Activated naive CD4-positive, alpha-beta T cell treated with anti-CD3 and anti-CD28 coated beads, Interleukin-2, amount 10 ng/mL, durations not matched to agents 7 days and 5 days (primary cell): ENCODE measurements at regions not wholly inside any gene's neighbourhood (a gene's known extent, or its start where the extent isn't known, plus 50 kb on each side); places are given as distances from the start of the nearest gene placed in this dataset.

Experiments used
- CTCF ChIA-PET: fragments of 350-600 bp; sonication (Branson Sonifier 250); formaldehyde crosslinking; loops from one replicate; lab custom pipeline; 2021; ENCODE audit warnings: antibody characterized with exemption; lab: Charles Lee
- DNase-seq: peaks from one replicate; pipeline ENCODE4 v3.0.0-alpha.2; 2020
- H3K27ac Mint-ChIP-seq: one replicate; pipeline ENCODE4 v1.8.0; 2021; ENCODE audit warnings: mild to moderate bottlenecking, moderate library complexity, mixed read lengths
- H3K27me3 Mint-ChIP-seq: one replicate; pipeline ENCODE4 v1.8.0; 2021; ENCODE audit warnings: mild to moderate bottlenecking, mixed read lengths
- H3K36me3 Mint-ChIP-seq: one replicate; pipeline ENCODE4 v1.8.0; 2021; ENCODE audit warnings: mixed read lengths
- H3K4me1 Mint-ChIP-seq: one replicate; pipeline ENCODE4 v1.8.0; 2021; ENCODE audit warnings: mixed read lengths
- H3K4me3 Mint-ChIP-seq: one replicate; pipeline ENCODE4 v1.8.0; 2021; ENCODE audit warnings: mild to moderate bottlenecking, moderate library complexity, mixed read lengths
- H3K9me3 Mint-ChIP-seq: one replicate; pipeline ENCODE4 v1.8.0; 2021; ENCODE audit warnings: mixed read lengths

GRCh38 chr1:188314557-188315137 lies 1485.9 kb downstream of the PLA2G4A start:
- H3K4me3 Mint-ChIP-seq = no peak overlapping the region
- CTCF ChIA-PET = no interaction called here
- H3K9me3 Mint-ChIP-seq = peaks cover 2% of the 10 kb centered on the region
- H3K4me1 Mint-ChIP-seq = no peaks in the 10 kb centered on the region
- no peak for DNase-seq
- no peaks in the 10 kb centered on the region for H3K27me3 Mint-ChIP-seq
- H3K27ac Mint-ChIP-seq = no peak overlapping the region
- H3K36me3 Mint-ChIP-seq = no peaks in the 10 kb centered on the region

- H3K4me3 Mint-ChIP-seq = no peak overlapping the region
These were observed 1489.1 kb downstream of the PLA2G4A start for GRCh38 chr1:188317894-188318293.

GRCh38 chr1:188325211-188325610 lies 1496.5 kb downstream of the PLA2G4A start:
- Mint-ChIP-seq H3K27me3 (no peaks in the 10 kb centered on the region), H3K27ac (no peak overlapping the region), H3K36me3 (no peaks in the 10 kb centered on the region), H3K9me3 (peaks cover 2% of the 10 kb centered on the region), H3K4me1 (no peaks in the 10 kb centered on the region), H3K4me3 (no peak overlapping the region)
- no peak for DNase-seq
- CTCF ChIA-PET = no interaction called here

More at GRCh38 chr1:188317894-188318293, 1489.1 kb downstream of the PLA2G4A start:
- Mint-ChIP-seq H3K27me3 (no peaks in the 10 kb centered on the region), H3K4me1 (no peaks in the 10 kb centered on the region), H3K9me3 (peaks cover 2% of the 10 kb centered on the region), H3K27ac (no peak overlapping the region), H3K36me3 (no peaks in the 10 kb centered on the region)
- CTCF ChIA-PET = no interaction called here
- no peak for DNase-seq

- H3K4me1 Mint-ChIP-seq = no peaks in the 10 kb centered on the region
- H3K4me3 Mint-ChIP-seq = no peak overlapping the region
- H3K27me3 Mint-ChIP-seq = no peaks in the 10 kb centered on the region
- peaks cover 3% of the 10 kb centered on the region for H3K9me3 Mint-ChIP-seq
- H3K27ac Mint-ChIP-seq = no peak overlapping the region
- no peaks in the 10 kb centered on the region for H3K36me3 Mint-ChIP-seq
- no peak for DNase-seq
- CTCF ChIA-PET = no interaction called here
These were observed 1515.2 kb downstream of the PLA2G4A start for GRCh38 chr1:188343914-188344313.

GRCh38 chr1:188350104-188350503 lies 1521.4 kb downstream of the PLA2G4A start:
- peaks cover 3% of the 10 kb centered on the region for H3K9me3 Mint-ChIP-seq
- CTCF ChIA-PET = no interaction called here
- no peak for DNase-seq
- H3K27ac Mint-ChIP-seq = no peak overlapping the region
- H3K4me1 Mint-ChIP-seq = no peaks in the 10 kb centered on the region
- no peak overlapping the region for H3K4me3 Mint-ChIP-seq
- no peaks in the 10 kb centered on the region for H3K27me3 Mint-ChIP-seq
- no peaks in the 10 kb centered on the region for H3K36me3 Mint-ChIP-seq

GRCh38 chr1:188355082-188355481 lies 1526.3 kb downstream of the PLA2G4A start:
- peaks cover 2% of the 10 kb centered on the region for H3K9me3 Mint-ChIP-seq
- H3K36me3 Mint-ChIP-seq = no peaks in the 10 kb centered on the region

GRCh38 chr1:188355847-188356246 lies 1527.1 kb downstream of the PLA2G4A start:
- no peaks in the 10 kb centered on the region for H3K27me3 Mint-ChIP-seq
- no peak overlapping the region for H3K27ac Mint-ChIP-seq
- peaks cover 2% of the 10 kb centered on the region for H3K9me3 Mint-ChIP-seq
- H3K4me3 Mint-ChIP-seq = no peak overlapping the region
- no peak for DNase-seq
- no peaks in the 10 kb centered on the region for H3K4me1 Mint-ChIP-seq
- CTCF ChIA-PET = no interaction called here
- H3K36me3 Mint-ChIP-seq = no peaks in the 10 kb centered on the region

More at GRCh38 chr1:188355082-188355481, 1526.3 kb downstream of the PLA2G4A start:
- CTCF ChIA-PET = no interaction called here
- Mint-ChIP-seq H3K27ac (no peak overlapping the region), H3K4me1 (no peaks in the 10 kb centered on the region), H3K4me3 (no peak overlapping the region), H3K27me3 (no peaks in the 10 kb centered on the region)
- DNase-seq = no peak

GRCh38 chr1:188359315-188359714 lies 1530.6 kb downstream of the PLA2G4A start:
- H3K27me3 Mint-ChIP-seq = no peaks in the 10 kb centered on the region
- H3K27ac Mint-ChIP-seq = no peak overlapping the region
- H3K9me3 Mint-ChIP-seq = peaks cover 3% of the 10 kb centered on the region
- no peak overlapping the region for H3K4me3 Mint-ChIP-seq
- DNase-seq = no peak
- H3K4me1 Mint-ChIP-seq = no peaks in the 10 kb centered on the region
- CTCF ChIA-PET = no interaction called here
- no peaks in the 10 kb centered on the region for H3K36me3 Mint-ChIP-seq

- Mint-ChIP-seq H3K9me3 (peaks cover 3% of the 10 kb centered on the region), H3K4me1 (no peaks in the 10 kb centered on the region), H3K27ac (no peak overlapping the region), H3K4me3 (no peak overlapping the region), H3K36me3 (no peaks in the 10 kb centered on the region), H3K27me3 (no peaks in the 10 kb centered on the region)
- CTCF ChIA-PET = interaction anchor here (0.6 kb wide), 1 partner anchor 1578 kb away, joined by 4 read pairs; no protein-coding TSS in a partner anchor
- no peak for DNase-seq
These were observed 1535.2 kb downstream of the PLA2G4A start for GRCh38 chr1:188363943-188364342.

GRCh38 chr1:188364927-188365449 lies 1536.2 kb downstream of the PLA2G4A start:
- Mint-ChIP-seq H3K27ac (peak overlapping the region; percentile 24), H3K9me3 (peaks cover 1% of the 10 kb centered on the region), H3K36me3 (no peaks in the 10 kb centered on the region), H3K4me1 (no peaks in the 10 kb centered on the region), H3K27me3 (no peaks in the 10 kb centered on the region), H3K4me3 (no peak overlapping the region)
- no peak for DNase-seq
- CTCF ChIA-PET = no interaction called here

- H3K4me1 Mint-ChIP-seq = no peaks in the 10 kb centered on the region
- no peak overlapping the region for H3K4me3 Mint-ChIP-seq
- CTCF ChIA-PET = no interaction called here
These were observed 1537.1 kb downstream of the PLA2G4A start for GRCh38 chr1:188365874-188366273.

GRCh38 chr1:188367661-188368060 lies 1538.9 kb downstream of the PLA2G4A start:
- no peaks in the 10 kb centered on the region for H3K27me3 Mint-ChIP-seq
- H3K27ac Mint-ChIP-seq = no peak overlapping the region
- CTCF ChIA-PET = no interaction called here
- H3K36me3 Mint-ChIP-seq = no peaks in the 10 kb centered on the region
- no peak for DNase-seq
- H3K9me3 Mint-ChIP-seq = peaks cover 3% of the 10 kb centered on the region
- no peak overlapping the region for H3K4me3 Mint-ChIP-seq
- no peaks in the 10 kb centered on the region for H3K4me1 Mint-ChIP-seq

More at GRCh38 chr1:188365874-188366273, 1537.1 kb downstream of the PLA2G4A start:
- no peak for DNase-seq
- Mint-ChIP-seq H3K36me3 (no peaks in the 10 kb centered on the region), H3K27me3 (no peaks in the 10 kb centered on the region), H3K27ac (no peak overlapping the region), H3K9me3 (peaks cover 1% of the 10 kb centered on the region)

GRCh38 chr1:188371295-188371806 lies 1542.6 kb downstream of the PLA2G4A start:
- no peak for DNase-seq
- Mint-ChIP-seq H3K27me3 (no peaks in the 10 kb centered on the region), H3K4me3 (no peak overlapping the region), H3K4me1 (no peaks in the 10 kb centered on the region), H3K36me3 (no peaks in the 10 kb centered on the region), H3K9me3 (peaks cover 5% of the 10 kb centered on the region), H3K27ac (no peak overlapping the region)
- CTCF ChIA-PET = no interaction called here

GRCh38 chr1:188372821-188373220 lies 1544.1 kb downstream of the PLA2G4A start:
- no peaks in the 10 kb centered on the region for H3K4me1 Mint-ChIP-seq
- H3K9me3 Mint-ChIP-seq = peaks cover 5% of the 10 kb centered on the region
- CTCF ChIA-PET = no interaction called here
- no peak overlapping the region for H3K27ac Mint-ChIP-seq
- no peaks in the 10 kb centered on the region for H3K27me3 Mint-ChIP-seq
- DNase-seq = no peak
- no peaks in the 10 kb centered on the region for H3K36me3 Mint-ChIP-seq
- no peak overlapping the region for H3K4me3 Mint-ChIP-seq

- Mint-ChIP-seq H3K27me3 (no peaks in the 10 kb centered on the region), H3K9me3 (peaks cover 2% of the 10 kb centered on the region), H3K4me1 (no peaks in the 10 kb centered on the region), H3K27ac (no peak overlapping the region), H3K36me3 (no peaks in the 10 kb centered on the region), H3K4me3 (no peak overlapping the region)
- CTCF ChIA-PET = no interaction called here
- DNase-seq = no peak
These were observed 1554.1 kb downstream of the PLA2G4A start for GRCh38 chr1:188382851-188383250.
